Stimulated activated naive CD8-positive, alpha-beta T cell treated with anti-CD3 and anti-CD28 coated beads, Interleukin-15, amount 100 ng/mL, for 72 hours (primary cell): ENCODE measurements at regions not wholly inside any gene's neighbourhood (a gene's known extent, or its start where the extent isn't known, plus 50 kb on each side); places are given as distances from the start of the nearest gene placed in this dataset.

Experiments
- ATAC-seq: fragments of 150-1000 bp; cut with Tn5 transposase; 2 replicates; pipeline ENCODE4 v1.10.0; 2021; ENCODE audit warnings: mild to moderate bottlenecking, moderate library complexity
- DNase-seq, 2 donors: peaks; one replicate each; pipeline ENCODE4 v3.0.0; 2021 to 2022
- H3K27ac Mint-ChIP-seq, 2 donors: one replicate each; pipeline ENCODE4 v1.8.0; 2022; ENCODE audit warnings: mild to moderate bottlenecking in 2 of 2, mixed read lengths in 2 of 2, moderate library complexity in 2 of 2
- H3K27me3 Mint-ChIP-seq: one replicate; pipeline ENCODE4 v1.8.0; 2022; ENCODE audit warnings: mixed read lengths
- H3K4me1 Mint-ChIP-seq: one replicate; pipeline ENCODE4 v1.8.0; 2022; ENCODE audit warnings: mild to moderate bottlenecking, mixed read lengths
- H3K4me3 Mint-ChIP-seq, 2 donors: one replicate each; pipeline ENCODE4 v1.8.0; 2022; ENCODE audit warnings: mild to moderate bottlenecking in 2 of 2, mixed read lengths in 2 of 2, moderate library complexity in 1 of 2
- H3K9me3 Mint-ChIP-seq, 2 donors: one replicate each; pipeline ENCODE4 v1.8.0; 2022; ENCODE audit warnings: mixed read lengths in 2 of 2

GRCh38 chr1:162942916-162943559 lies 82.1 kb upstream of the CCDC190 start:
- DNase-seq (no peak), ATAC-seq (no peak)
- Mint-ChIP-seq H3K4me1 (peaks cover 12% of the 10 kb centered on the region), H3K9me3 (no peaks in the 10 kb centered on the region), H3K27ac (no peak overlapping the region), H3K4me3 (no peak overlapping the region), H3K27me3 (peaks cover 49% of the 10 kb centered on the region)

GRCh38 chr1:162941024-162941423 lies 80.0 kb upstream of the CCDC190 start:
- no peak overlapping the region for H3K27ac Mint-ChIP-seq
- no peak for ATAC-seq
- H3K4me1 Mint-ChIP-seq: peaks cover 12% of the 10 kb centered on the region
- no peaks in the 10 kb centered on the region for H3K9me3 Mint-ChIP-seq
- DNase-seq: no peak
- H3K27me3 Mint-ChIP-seq: peaks cover 42% of the 10 kb centered on the region
- no peak overlapping the region for H3K4me3 Mint-ChIP-seq

GRCh38 chr1:162939035-162939434 lies 78.1 kb upstream of the CCDC190 start:
- H3K9me3 Mint-ChIP-seq: no peaks in the 10 kb centered on the region

GRCh38 chr1:162937716-162938395 lies 76.9 kb upstream of the CCDC190 start:
- Mint-ChIP-seq H3K27me3 (peaks cover 47% of the 10 kb centered on the region), H3K27ac (no peak overlapping the region), H3K4me3 (no peak overlapping the region), H3K4me1 (peaks cover 8% of the 10 kb centered on the region), H3K9me3 (no peaks in the 10 kb centered on the region)
- DNase-seq (no peak), ATAC-seq (no peak)

More at GRCh38 chr1:162939035-162939434, 78.1 kb upstream of the CCDC190 start:
- ATAC-seq (no peak), DNase-seq (no peak)
- Mint-ChIP-seq H3K27ac (no peak overlapping the region), H3K4me1 (peaks cover 12% of the 10 kb centered on the region), H3K27me3 (peaks cover 47% of the 10 kb centered on the region), H3K4me3 (no peak overlapping the region)

- no peak overlapping the region for H3K4me3 Mint-ChIP-seq
- H3K27ac Mint-ChIP-seq: no peak overlapping the region
Measured at GRCh38 chr1:162930976-162931560, 70.1 kb upstream of the CCDC190 start.

GRCh38 chr1:162930532-162930931 lies 69.6 kb upstream of the CCDC190 start:
- no peaks in the 10 kb centered on the region for H3K4me1 Mint-ChIP-seq
- H3K4me3 Mint-ChIP-seq: no peak overlapping the region
- DNase-seq (no peak), ATAC-seq (no peak)
- no peak overlapping the region for H3K27ac Mint-ChIP-seq
- no peaks in the 10 kb centered on the region for H3K9me3 Mint-ChIP-seq
- H3K27me3 Mint-ChIP-seq: peaks cover 31% of the 10 kb centered on the region

More at GRCh38 chr1:162930976-162931560, 70.1 kb upstream of the CCDC190 start:
- no peak for ATAC-seq
- Mint-ChIP-seq H3K27me3 (peaks cover 29% of the 10 kb centered on the region), H3K4me1 (no peaks in the 10 kb centered on the region), H3K9me3 (no peaks in the 10 kb centered on the region)
- DNase-seq: no peak

GRCh38 chr1:162929177-162929576 lies 68.2 kb upstream of the CCDC190 start:
- ATAC-seq (no peak), DNase-seq (no peak)
- Mint-ChIP-seq H3K9me3 (no peaks in the 10 kb centered on the region), H3K4me1 (no peaks in the 10 kb centered on the region), H3K27ac (no peak overlapping the region), H3K27me3 (peaks cover 27% of the 10 kb centered on the region), H3K4me3 (no peak overlapping the region)

GRCh38 chr1:162928141-162928540 lies 67.2 kb upstream of the CCDC190 start:
- no peak for ATAC-seq
- DNase-seq: no peak
- no peaks in the 10 kb centered on the region for H3K4me1 Mint-ChIP-seq
- no peaks in the 10 kb centered on the region for H3K9me3 Mint-ChIP-seq
- H3K4me3 Mint-ChIP-seq: no peak overlapping the region
- H3K27ac Mint-ChIP-seq: no peak overlapping the region
- peaks cover 27% of the 10 kb centered on the region for H3K27me3 Mint-ChIP-seq

GRCh38 chr1:162927421-162927820 lies 66.4 kb upstream of the CCDC190 start:
- H3K27me3 Mint-ChIP-seq: peaks cover 27% of the 10 kb centered on the region
- H3K4me3 Mint-ChIP-seq: no peak overlapping the region
- H3K4me1 Mint-ChIP-seq: peaks cover 3% of the 10 kb centered on the region
- H3K27ac Mint-ChIP-seq: peak overlapping the region in 1 of 2 donors; percentile 69
- no peaks in the 10 kb centered on the region for H3K9me3 Mint-ChIP-seq
- no peak for DNase-seq
- no peak for ATAC-seq

- Mint-ChIP-seq H3K9me3 (no peaks in the 10 kb centered on the region), H3K4me3 (no peak overlapping the region), H3K27me3 (peaks cover 27% of the 10 kb centered on the region), H3K4me1 (peaks cover 8% of the 10 kb centered on the region), H3K27ac (no peak overlapping the region)
- ATAC-seq: no peak
- DNase-seq: no peak
Measured at GRCh38 chr1:162926906-162927305, 65.9 kb upstream of the CCDC190 start.

- peaks cover 19% of the 10 kb centered on the region for H3K27me3 Mint-ChIP-seq
- peaks cover 8% of the 10 kb centered on the region for H3K4me1 Mint-ChIP-seq
- no peak for ATAC-seq
- H3K9me3 Mint-ChIP-seq: no peaks in the 10 kb centered on the region
- no peak overlapping the region for H3K4me3 Mint-ChIP-seq
- no peak for DNase-seq
- H3K27ac Mint-ChIP-seq: no peak overlapping the region
Measured at GRCh38 chr1:162924179-162924578, 63.2 kb upstream of the CCDC190 start.

- no peaks in the 10 kb centered on the region for H3K9me3 Mint-ChIP-seq
- H3K27me3 Mint-ChIP-seq: peaks cover 33% of the 10 kb centered on the region
- ATAC-seq (no peak), DNase-seq (no peak)
- H3K4me3 Mint-ChIP-seq: no peak overlapping the region
- H3K4me1 Mint-ChIP-seq: peaks cover 8% of the 10 kb centered on the region
- H3K27ac Mint-ChIP-seq: no peak overlapping the region
Measured at GRCh38 chr1:162922201-162922600, 61.2 kb upstream of the CCDC190 start.

GRCh38 chr1:162921311-162921710 lies 60.3 kb upstream of the CCDC190 start:
- Mint-ChIP-seq H3K9me3 (no peaks in the 10 kb centered on the region), H3K27ac (peak overlapping the region in 1 of 2 donors; percentile 27)
- no peak for DNase-seq

GRCh38 chr1:162919034-162919433 lies 58.1 kb upstream of the CCDC190 start:
- no peak for ATAC-seq

More at GRCh38 chr1:162921311-162921710, 60.3 kb upstream of the CCDC190 start:
- no peak for ATAC-seq
- Mint-ChIP-seq H3K4me3 (no peak overlapping the region), H3K4me1 (peaks cover 8% of the 10 kb centered on the region), H3K27me3 (peaks cover 42% of the 10 kb centered on the region)

GRCh38 chr1:162918151-162918754 lies 57.3 kb upstream of the CCDC190 start:
- Mint-ChIP-seq H3K9me3 (no peaks in the 10 kb centered on the region), H3K4me3 (no peak overlapping the region), H3K27me3 (peaks cover 34% of the 10 kb centered on the region), H3K27ac (peak overlapping the region in 1 of 2 donors; percentile 59), H3K4me1 (peaks cover 8% of the 10 kb centered on the region)
- ATAC-seq (no peak), DNase-seq (no peak)

More at GRCh38 chr1:162919034-162919433, 58.1 kb upstream of the CCDC190 start:
- no peaks in the 10 kb centered on the region for H3K9me3 Mint-ChIP-seq
- H3K4me1 Mint-ChIP-seq: peaks cover 8% of the 10 kb centered on the region
- no peak overlapping the region for H3K4me3 Mint-ChIP-seq
- H3K27me3 Mint-ChIP-seq: peaks cover 34% of the 10 kb centered on the region
- H3K27ac Mint-ChIP-seq: peak overlapping the region in 1 of 2 donors; percentile 59
- no peak for DNase-seq
